Breast epithelium (tissue), 3 donors: ENCODE measurements at regions not wholly inside any gene's neighbourhood (a gene's known extent, or its start where the extent isn't known, plus 50 kb on each side); places are given as distances from the start of the nearest gene placed in this dataset.

Experiments
- CTCF ChIP-seq, 3 donors: fragments of 450-650 bp; IDR thresholded peaks; one replicate each; pipeline ENCODE4 v1.5.1; 2016 to 2017; ENCODE audit warnings: antibody characterized with exemption in 3 of 3, mild to moderate bottlenecking in 3 of 3, moderate library complexity in 3 of 3
- POLR2A ChIP-seq: fragments of 450-650 bp; IDR thresholded peaks from one replicate; pipeline ENCODE4 v1.6.1; 2016; ENCODE audit warnings: antibody characterized with exemption, mild to moderate bottlenecking, moderate library complexity

GRCh38 chr12:72214163-72214562, 58.0 kb upstream of the TRHDE start:
- TF ChIP-seq CTCF (IDR thresholded peaks at IDR 0.05) (no peak), POLR2A (no peak)
